B cell (primary cell): ENCODE measurements at regions not wholly inside any gene's neighbourhood (a gene's known extent, or its start where the extent isn't known, plus 50 kb on each side); places are given as distances from the start of the nearest gene placed in this dataset.

ENCODE experiments used
- ATAC-seq: fragments of 200-7000 bp; cut with Tn5 transposase; one replicate; pipeline ENCODE4 v1.10.0; 2021; ENCODE audit warnings: low read depth, mild to moderate bottlenecking, moderate number of reproducible peaks, moderate library complexity
- CTCF ChIA-PET: fragments of 350-600 bp; sonication (Branson Sonifier 250); formaldehyde crosslinking; loops from one replicate; lab custom pipeline; 2021; ENCODE audit warnings: antibody characterized with exemption, inconsistent platforms; lab: Charles Lee
- POLR2A ChIA-PET: fragments of 350-600 bp; sonication (Branson Sonifier 250); formaldehyde crosslinking; loops from one replicate; lab custom pipeline; 2021; ENCODE audit warnings: antibody characterized with exemption; lab: Charles Lee
- DNase-seq: peaks from one replicate; pipeline ENCODE4 v3.0.0; 2013
- H2AFZ ChIP-seq: 2 replicates; pipeline ENCODE4 v1.6.1; 2012; ENCODE audit warnings: mild to moderate bottlenecking, low read depth, low read length; ENCODE audit not compliant: insufficient read depth, poor library complexity, severe bottlenecking
- H3K27ac ChIP-seq, 2 donors: 1 replicate in 1 of 2; 2 replicates in 1 of 2; pipeline ENCODE4 v1.5.1; 2012 to 2013; ENCODE audit warnings: low read length in 2 of 2, mild to moderate bottlenecking in 2 of 2, moderate library complexity in 1 of 2
- H3K27me3 ChIP-seq, 4 experiments: fragments of 200-600 bp in 1 of 4; sonication (generic) in 1 of 4; replicated peaks in 1 of 4; 1 replicate in 2 of 4; 2 replicates in 2 of 4; pipeline versions ENCODE4 v1.6.1 to v1.7.0; 2013 to 2016; ENCODE audit warnings: low read length in 3 of 4, mild to moderate bottlenecking in 2 of 4, mixed read lengths in 1 of 4, moderate library complexity in 1 of 4; ENCODE audit not compliant: insufficient read depth in 4 of 4, control insufficient read depth in 3 of 4; ENCODE audit errors: control extremely low read depth in 1 of 4
- H3K36me3 ChIP-seq, 2 experiments: replicated peaks in 1 of 2; 1 replicate in 1 of 2; 2 replicates in 1 of 2; pipeline versions ENCODE4 v1.6.1 to v1.7.1; 2013; ENCODE audit warnings: low read length in 1 of 2; ENCODE audit not compliant: insufficient read depth in 2 of 2, control insufficient read depth in 1 of 2; ENCODE audit errors: control extremely low read depth in 1 of 2, extremely low read depth in 1 of 2
- H3K4me1 ChIP-seq, 2 donors: fragments of 200-600 bp in 1 of 2; sonication (generic) in 1 of 2; 1 replicate in 1 of 2; 2 replicates in 1 of 2; pipeline versions ENCODE4 v1.5.1 to v1.6.1; 2013 to 2017; ENCODE audit warnings: low read length in 2 of 2; ENCODE audit not compliant: control insufficient read depth in 2 of 2, insufficient read depth in 2 of 2
- H3K4me2 ChIP-seq: replicated peaks from 2 replicates; pipeline ENCODE3; 2012; ENCODE audit warnings: mild to moderate bottlenecking, low read depth, low read length; ENCODE audit not compliant: poor library complexity, severe bottlenecking
- H3K4me3 ChIP-seq, 5 experiments: fragments of 200-600 bp in 1 of 5; sonication (generic) in 1 of 5; 1 replicate in 3 of 5; 2 replicates in 2 of 5; pipeline versions ENCODE4 v1.5.1 to v1.7.0; 2011 to 2016; ENCODE audit warnings: low read length in 4 of 5, mild to moderate bottlenecking in 4 of 5, low read depth in 2 of 5, control low read depth in 1 of 5, moderate library complexity in 1 of 5; ENCODE audit not compliant: insufficient read depth in 1 of 5; ENCODE audit errors: control extremely low read depth in 1 of 5, extremely low read depth in 1 of 5
- H3K79me2 ChIP-seq: fragments of 200-600 bp; sonication (generic); one replicate; pipeline ENCODE4 v1.6.0; 2016; ENCODE audit warnings: low read length; ENCODE audit not compliant: control insufficient read depth, insufficient read depth
- H3K9ac ChIP-seq: fragments of 200-600 bp; sonication (generic); 2 replicates; pipeline ENCODE4 v1.6.1; 2017; ENCODE audit warnings: mild to moderate bottlenecking, low read length, moderate library complexity
- H3K9me3 ChIP-seq, 3 donors: one replicate each; pipeline versions ENCODE4 v1.6.1 to v1.7.1; 2013; ENCODE audit warnings: low read length in 2 of 3; ENCODE audit not compliant: control insufficient read depth in 2 of 3, insufficient read depth in 1 of 3; ENCODE audit errors: control extremely low read depth in 1 of 3
- H4K20me1 ChIP-seq: 2 replicates; pipeline ENCODE4 v1.6.0; 2012; ENCODE audit warnings: mild to moderate bottlenecking, low read length; ENCODE audit not compliant: insufficient read depth, control insufficient read depth, poor library complexity, severe bottlenecking
- H3K27ac Mint-ChIP-seq: one replicate; pipeline ENCODE4 v1.8.0; 2021; ENCODE audit warnings: mixed read lengths
- H3K27me3 Mint-ChIP-seq: one replicate; pipeline ENCODE4 v1.8.0; 2021; ENCODE audit warnings: mixed read lengths
- H3K4me1 Mint-ChIP-seq: one replicate; pipeline ENCODE4 v1.8.0; 2021; ENCODE audit warnings: mixed read lengths
- H3K4me3 Mint-ChIP-seq: one replicate; pipeline ENCODE4 v1.8.0; 2021; ENCODE audit warnings: mixed read lengths
- H3K9me3 Mint-ChIP-seq: one replicate; pipeline ENCODE4 v1.8.0; 2022; ENCODE audit warnings: mixed read lengths; ENCODE audit not compliant: insufficient read depth
- EZH2 ChIP-seq: IDR thresholded peaks from 2 replicates; pipeline ENCODE4 v1.6.1; 2012; ENCODE audit warnings: borderline replicate concordance, low read depth, mild to moderate bottlenecking, moderate library complexity, low read length; ENCODE audit not compliant: insufficient read depth, poor library complexity, severe bottlenecking
- WGBS: methylation state at CpG from one replicate; pipeline ENCODE4 v1.1.5; 2013; ENCODE audit warnings: missing lambda C conversion rate; ENCODE audit not compliant: insufficient coverage; 5-methylcytosine and 5-hydroxymethylcytosine counted together
- intact Hi-C: fragments of 100-400 bp; cut with micrococcal nuclease; formaldehyde crosslinking; loops from one replicate; pipeline ENCODE4 v1.10.0; 2022
- TF ChIP-seq, protein P1 (sequence below): fragments of 200-600 bp; IDR thresholded peaks from one replicate; pipeline ENCODE4 v1.8.0; 2022; ENCODE audit warnings: antibody characterized with exemption, mild to moderate bottlenecking

DNA sequence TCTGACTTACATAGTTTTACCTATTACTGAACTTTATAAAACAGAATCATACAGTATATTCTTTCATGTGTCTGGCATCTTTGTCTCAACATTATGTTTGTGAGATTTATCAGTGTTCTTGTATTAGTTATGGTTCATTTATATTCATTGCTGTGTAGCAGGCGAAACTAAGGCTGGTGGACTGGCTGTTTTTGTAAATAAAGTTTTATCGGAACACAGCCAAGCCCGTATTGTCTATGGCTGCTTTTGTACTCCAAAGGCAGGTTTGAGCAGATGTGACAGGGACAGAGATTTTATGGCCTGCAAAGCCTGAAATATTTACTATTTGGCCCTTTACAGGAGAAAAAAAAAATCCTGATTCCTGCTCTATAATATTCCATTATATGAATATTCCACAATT lies 405.8 kb upstream of the RGS6 start:
- Histone ChIP-seq H3K36me3 (peaks cover 2 to 16% of the 10 kb centered on the region in 2 experiments), H3K9ac (no peak overlapping the region), H3K4me3 (no peak overlapping the region), H3K27me3 (no peaks in the 10 kb centered on the region), H2AFZ (no peak overlapping the region), H3K4me1 (peaks cover 0 to 3% of the 10 kb centered on the region in 2 donors), H3K4me2 (no peak overlapping the region), H4K20me1 (peaks cover 35% of the 10 kb centered on the region), H3K9me3 (no peaks in the 10 kb centered on the region), H3K79me2 (peaks cover 78% of the 10 kb centered on the region), H3K27ac (no peak overlapping the region)
- intact Hi-C loops, result no loop called here
- DNase-seq, result no peak
- Mint-ChIP-seq H3K4me1 (peaks cover 32% of the 10 kb centered on the region), H3K9me3 (no peaks in the 10 kb centered on the region), H3K27ac (no peak overlapping the region), H3K4me3 (no peak overlapping the region), H3K27me3 (no peaks in the 10 kb centered on the region)
- no peak for TF ChIP-seq EZH2
- TF ChIP-seq, protein P1, sequence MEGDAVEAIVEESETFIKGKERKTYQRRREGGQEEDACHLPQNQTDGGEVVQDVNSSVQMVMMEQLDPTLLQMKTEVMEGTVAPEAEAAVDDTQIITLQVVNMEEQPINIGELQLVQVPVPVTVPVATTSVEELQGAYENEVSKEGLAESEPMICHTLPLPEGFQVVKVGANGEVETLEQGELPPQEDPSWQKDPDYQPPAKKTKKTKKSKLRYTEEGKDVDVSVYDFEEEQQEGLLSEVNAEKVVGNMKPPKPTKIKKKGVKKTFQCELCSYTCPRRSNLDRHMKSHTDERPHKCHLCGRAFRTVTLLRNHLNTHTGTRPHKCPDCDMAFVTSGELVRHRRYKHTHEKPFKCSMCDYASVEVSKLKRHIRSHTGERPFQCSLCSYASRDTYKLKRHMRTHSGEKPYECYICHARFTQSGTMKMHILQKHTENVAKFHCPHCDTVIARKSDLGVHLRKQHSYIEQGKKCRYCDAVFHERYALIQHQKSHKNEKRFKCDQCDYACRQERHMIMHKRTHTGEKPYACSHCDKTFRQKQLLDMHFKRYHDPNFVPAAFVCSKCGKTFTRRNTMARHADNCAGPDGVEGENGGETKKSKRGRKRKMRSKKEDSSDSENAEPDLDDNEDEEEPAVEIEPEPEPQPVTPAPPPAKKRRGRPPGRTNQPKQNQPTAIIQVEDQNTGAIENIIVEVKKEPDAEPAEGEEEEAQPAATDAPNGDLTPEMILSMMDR, result no peak
- no peak for ATAC-seq
- POLR2A ChIA-PET, result no interaction called here
- 100% methylated on average over 3 of the region's 3 CpGs for WGBS
- CTCF ChIA-PET, result no interaction called here

DNA sequence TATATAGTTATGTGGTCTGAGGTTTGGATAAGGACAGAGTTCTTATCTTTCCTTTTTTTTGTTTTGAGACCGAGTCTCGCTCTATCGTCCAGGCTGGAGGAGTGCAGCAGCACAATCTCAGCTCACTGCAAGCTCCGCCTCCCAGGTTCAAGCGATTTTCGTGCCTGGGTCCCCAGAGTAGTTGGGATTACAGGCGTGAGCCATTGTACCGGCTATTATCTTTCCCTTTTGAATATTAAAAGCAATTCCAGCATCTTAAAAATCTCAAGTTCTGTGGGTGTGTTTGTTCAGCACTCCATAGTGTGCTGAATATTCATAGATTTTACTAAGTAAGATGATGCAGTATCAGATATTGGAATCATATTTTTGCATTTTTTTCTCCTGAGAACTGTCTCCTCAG lies 404.4 kb upstream of the RGS6 start:
- Histone ChIP-seq H3K9ac (no peak overlapping the region), H3K27me3 (no peaks in the 10 kb centered on the region), H3K4me3 (no peak overlapping the region), H3K27ac (no peak overlapping the region), H3K4me1 (peaks cover 0 to 3% of the 10 kb centered on the region in 2 donors), H2AFZ (no peak overlapping the region), H3K36me3 (peaks cover 2 to 16% of the 10 kb centered on the region in 2 experiments), H3K4me2 (no peak overlapping the region), H3K79me2 (peaks cover 70% of the 10 kb centered on the region), H3K9me3 (no peaks in the 10 kb centered on the region), H4K20me1 (peaks cover 23% of the 10 kb centered on the region)
- Mint-ChIP-seq H3K27ac (no peak overlapping the region), H3K9me3 (no peaks in the 10 kb centered on the region), H3K4me1 (peaks cover 30% of the 10 kb centered on the region), H3K4me3 (no peak overlapping the region), H3K27me3 (no peaks in the 10 kb centered on the region)
- no peak for ATAC-seq
- intact Hi-C loops, result no loop called here
- POLR2A ChIA-PET, result no interaction called here
- TF ChIP-seq, protein P1, result no peak
- no peak for TF ChIP-seq EZH2
- CTCF ChIA-PET, result interaction anchor here (2.3 kb wide), 1 partner anchor 12 kb away, joined by 6 read pairs; no protein-coding TSS in a partner anchor
- 95% methylated on average over 6 of the region's 8 CpGs for WGBS
- DNase-seq, result no peak
